Thymus (tissue), 11 donors: ENCODE measurements at regions not wholly inside any gene's neighbourhood (a gene's known extent, or its start where the extent isn't known, plus 50 kb on each side); places are given as distances from the start of the nearest gene placed in this dataset.
"Not testable (repeated sequence)": the region's sequence is repeated elsewhere in the genome, so short reads cannot be mapped to it uniquely, and the experiment has no call there.

Experiments
- DNase-seq, 9 donors: peaks; one replicate each; pipeline ENCODE4 v3.0.0-alpha.2; 2013; ENCODE audit warnings: low spot score in 9 of 9, low read depth in 6 of 9, missing footprints in 1 of 9
- H3K27ac ChIP-seq, 2 donors: one replicate each; pipeline ENCODE4 v1.5.1; 2013; ENCODE audit warnings: control low read depth in 1 of 2, low read depth in 1 of 2, low read length in 1 of 2, mild to moderate bottlenecking in 1 of 2, moderate library complexity in 1 of 2
- H3K27me3 ChIP-seq, 2 donors: one replicate each; pipeline ENCODE4 v1.5.1; 2013; ENCODE audit warnings: low read length in 1 of 2; ENCODE audit not compliant: control insufficient read depth in 2 of 2, insufficient read depth in 1 of 2
- H3K36me3 ChIP-seq, 2 donors: one replicate each; pipeline ENCODE4 v1.5.1; 2013; ENCODE audit warnings: low read length in 1 of 2, mild to moderate bottlenecking in 1 of 2, moderate library complexity in 1 of 2; ENCODE audit not compliant: control insufficient read depth in 2 of 2, insufficient read depth in 2 of 2
- H3K4me1 ChIP-seq, 2 donors: one replicate each; pipeline ENCODE4 v1.5.1; 2013; ENCODE audit warnings: low read length in 2 of 2; ENCODE audit not compliant: control insufficient read depth in 2 of 2, insufficient read depth in 2 of 2
- H3K4me3 ChIP-seq, 2 donors: one replicate each; pipeline ENCODE4 v1.5.1; 2013; ENCODE audit warnings: low read length in 2 of 2, control low read depth in 1 of 2, mild to moderate bottlenecking in 1 of 2
- H3K9me3 ChIP-seq, 2 donors: one replicate each; pipeline ENCODE4 v1.5.1; 2013; ENCODE audit warnings: low read length in 1 of 2, mild to moderate bottlenecking in 1 of 2; ENCODE audit not compliant: control insufficient read depth in 2 of 2, insufficient read depth in 1 of 2
- WGBS: extraction: QIAGEN DNeasy Blood & Tissue Kit; methylation state at CpG from one replicate; pipeline ENCODE4 v1.1.7; 2013; 5-methylcytosine and 5-hydroxymethylcytosine counted together
- donor health status: healthy.

DNA sequence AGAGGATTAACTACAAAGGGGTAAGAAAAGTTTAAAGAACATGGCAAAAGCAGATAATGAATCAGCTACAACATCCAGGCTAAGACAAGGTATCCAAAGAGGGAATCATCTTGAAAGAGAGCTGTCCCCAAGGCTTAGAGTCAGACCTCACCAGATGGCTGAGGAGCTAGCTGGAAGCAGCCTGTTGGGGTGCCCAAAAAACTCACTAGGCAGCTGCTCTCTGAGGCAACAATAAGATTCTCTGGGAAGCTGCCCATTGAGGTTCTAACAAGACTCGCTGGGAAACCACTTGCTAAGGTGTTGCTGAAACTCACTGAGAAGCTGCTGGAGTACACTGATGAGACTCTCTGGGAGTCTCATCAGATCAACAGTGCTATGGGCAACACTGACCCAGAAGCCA lies 185.2 kb downstream of the CETN3 start:
- Histone ChIP-seq H3K4me3 (no peak overlapping the region), H3K9me3 (no peaks in the 10 kb centered on the region), H3K4me1 (no peaks in the 10 kb centered on the region), H3K36me3 (no peaks in the 10 kb centered on the region), H3K27me3 (no peaks in the 10 kb centered on the region), H3K27ac (no peak overlapping the region)
- 98% methylated on average over 1 of the region's 1 CpG for WGBS
- no peak for DNase-seq

DNA sequence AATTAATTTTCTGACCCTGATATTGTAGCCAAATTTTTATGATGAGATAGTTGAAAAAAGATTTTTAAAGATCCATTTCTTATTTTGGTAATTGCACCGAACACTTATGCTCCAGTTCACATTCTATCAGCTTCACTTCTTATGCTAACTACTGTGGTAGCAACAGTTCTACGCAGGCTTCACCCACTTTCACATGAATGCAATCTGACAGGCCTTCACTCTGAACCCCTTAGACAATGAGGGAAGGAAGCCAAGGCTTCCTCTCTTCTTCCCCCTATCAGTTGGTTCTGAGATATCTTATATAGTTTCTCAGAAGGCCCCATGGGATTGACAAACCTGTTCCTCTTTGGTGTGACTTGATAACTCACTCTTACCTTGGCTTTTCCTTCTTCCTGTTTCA lies 185.8 kb downstream of the CETN3 start:
- H3K36me3 ChIP-seq, result no peaks in the 10 kb centered on the region
- no peaks in the 10 kb centered on the region for H3K27me3 ChIP-seq
- no peaks in the 10 kb centered on the region for H3K9me3 ChIP-seq
- DNase-seq, result no peak
- 94% methylated on average over 2 of the region's 2 CpGs for WGBS
- no peak overlapping the region for H3K27ac ChIP-seq
- H3K4me1 ChIP-seq, result no peaks in the 10 kb centered on the region
- H3K4me3 ChIP-seq, result no peak overlapping the region

GRCh38 chr5:90221951-90222350 lies 187.6 kb downstream of the CETN3 start:
- Histone ChIP-seq H3K27me3 (no peaks in the 10 kb centered on the region), H3K27ac (no peak overlapping the region), H3K4me3 (no peak overlapping the region), H3K9me3 (no peaks in the 10 kb centered on the region), H3K4me1 (no peaks in the 10 kb centered on the region), H3K36me3 (no peaks in the 10 kb centered on the region)
- WGBS, result 85% methylated on average over 2 of the region's 2 CpGs
- DNase-seq, result no peak

GRCh38 chr5:90220554-90220953 lies 189.0 kb downstream of the CETN3 start:
- H3K4me3 ChIP-seq, result no peak overlapping the region
- H3K27ac ChIP-seq, result no peak overlapping the region
- no peaks in the 10 kb centered on the region for H3K36me3 ChIP-seq
- H3K27me3 ChIP-seq, result no peaks in the 10 kb centered on the region
- H3K4me1 ChIP-seq, result no peaks in the 10 kb centered on the region
- 95% methylated on average over 3 of the region's 3 CpGs for WGBS
- no peaks in the 10 kb centered on the region for H3K9me3 ChIP-seq
- DNase-seq, result no peak

DNA sequence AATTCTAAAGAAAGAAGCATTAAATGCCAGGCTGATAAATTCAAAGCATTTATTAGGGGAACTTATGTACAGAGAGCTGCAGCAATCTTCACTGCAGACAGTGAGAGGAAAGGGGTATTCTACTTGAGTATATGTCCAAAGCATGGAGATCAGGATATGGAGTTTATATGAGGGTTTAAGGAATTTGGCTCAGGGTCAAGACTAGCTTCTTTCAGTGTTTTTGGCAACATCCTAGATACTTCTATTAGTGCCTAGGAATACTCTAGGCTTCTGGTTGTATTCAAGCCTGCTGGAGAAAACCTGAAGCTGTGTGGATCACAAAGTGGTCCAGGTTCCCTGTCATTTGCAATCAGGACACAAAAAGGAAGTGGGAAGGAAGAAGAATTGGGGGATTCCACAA lies 194.6 kb downstream of the CETN3 start:
- Histone ChIP-seq H3K36me3 (no peaks in the 10 kb centered on the region), H3K9me3 (no peaks in the 10 kb centered on the region), H3K27ac (no peak overlapping the region), H3K4me1 (no peaks in the 10 kb centered on the region), H3K4me3 (no peak overlapping the region), H3K27me3 (no peaks in the 10 kb centered on the region)
- no peak for DNase-seq

DNA sequence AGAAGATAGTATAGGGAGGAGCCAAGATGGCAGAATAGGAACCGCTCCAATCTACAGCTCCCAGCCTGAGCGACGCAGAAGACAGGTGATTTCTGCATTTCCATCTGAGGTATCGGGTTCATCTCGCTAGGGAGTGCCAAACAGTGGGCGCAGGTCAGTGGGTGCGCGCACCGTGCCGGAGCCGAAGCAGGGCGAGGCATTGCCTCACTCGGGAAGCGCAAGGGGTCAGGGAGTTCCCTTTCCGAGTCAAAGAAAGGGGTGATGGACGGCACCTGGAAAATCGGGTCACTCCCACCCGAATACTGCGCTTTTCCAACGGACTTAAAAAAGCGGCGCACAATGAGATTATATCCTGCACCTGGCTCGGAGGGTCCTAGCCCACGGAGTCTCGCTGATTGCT lies 201.2 kb downstream of the CETN3 start:
- H3K4me3 ChIP-seq, H3K9me3 ChIP-seq, H3K27me3 ChIP-seq, DNase-seq, H3K4me1 ChIP-seq, H3K27ac ChIP-seq, H3K36me3 ChIP-seq: not testable (repeated sequence)
- 97% methylated on average over 25 of the region's 25 CpGs for WGBS

- H3K4me1 ChIP-seq, result no peaks in the 10 kb centered on the region
- no peak overlapping the region for H3K4me3 ChIP-seq
- DNase-seq, result no peak
- no peaks in the 10 kb centered on the region for H3K36me3 ChIP-seq
- no peaks in the 10 kb centered on the region for H3K9me3 ChIP-seq
- 70% methylated on average over 3 of the region's 3 CpGs for WGBS
- H3K27me3 ChIP-seq, result no peaks in the 10 kb centered on the region
- H3K27ac ChIP-seq, result no peak overlapping the region
Observed at GRCh38 chr5:90201923-90202322, 207.6 kb downstream of the CETN3 start.

GRCh38 chr5:90193185-90193822 lies 216.3 kb downstream of the CETN3 start:
- H3K36me3 ChIP-seq, result no peaks in the 10 kb centered on the region
- no peak for DNase-seq

DNA sequence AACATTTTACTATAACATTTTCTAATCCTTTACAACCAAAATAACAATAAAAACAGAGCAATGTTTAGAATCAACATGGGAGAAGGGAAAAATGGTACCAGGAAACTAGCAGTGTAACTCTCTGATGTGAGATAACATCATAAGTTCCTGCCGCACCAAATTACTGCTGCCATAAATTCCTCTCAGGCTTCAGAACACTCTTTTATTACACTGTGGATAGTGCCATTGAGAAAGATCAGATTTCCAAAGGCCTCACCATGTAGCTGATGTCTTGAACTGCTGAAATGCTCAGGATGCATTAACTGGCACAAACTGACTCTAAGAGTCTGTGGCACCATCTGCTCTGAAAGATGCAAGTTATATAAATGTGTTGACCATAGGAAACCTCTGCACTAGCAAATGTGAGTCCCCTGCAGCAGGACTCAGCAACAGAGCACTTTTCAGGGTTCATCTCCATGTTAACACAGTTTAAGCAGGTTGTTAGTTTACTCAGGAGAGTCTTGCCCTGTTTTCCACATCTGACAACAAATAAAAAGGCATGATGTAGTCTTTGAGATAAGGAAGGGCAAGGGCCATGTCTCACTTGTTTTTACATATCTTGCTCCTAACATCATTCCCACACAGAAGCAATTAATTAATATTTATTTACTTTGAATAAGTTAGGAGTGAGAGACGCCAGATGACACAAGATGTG lies 218.1 kb downstream of the CETN3 start:
- Histone ChIP-seq H3K27me3 (no peaks in the 10 kb centered on the region), H3K27ac (no peak overlapping the region), H3K9me3 (no peaks in the 10 kb centered on the region), H3K36me3 (no peaks in the 10 kb centered on the region), H3K4me1 (no peaks in the 10 kb centered on the region), H3K4me3 (no peak overlapping the region)
- DNase-seq, result no peak
- WGBS, result 81% methylated on average over 2 of the region's 2 CpGs

More at GRCh38 chr5:90193185-90193822, 216.3 kb downstream of the CETN3 start:
- no peaks in the 10 kb centered on the region for H3K9me3 ChIP-seq
- WGBS, result 96% methylated on average over 2 of the region's 2 CpGs
- H3K4me3 ChIP-seq, result no peak overlapping the region
- no peaks in the 10 kb centered on the region for H3K4me1 ChIP-seq
- H3K27ac ChIP-seq, result no peak overlapping the region
- no peaks in the 10 kb centered on the region for H3K27me3 ChIP-seq
